ENCODE measurements at regions not wholly inside any gene's neighbourhood (a gene's known extent, or its start where the extent isn't known, plus 50 kb on each side); places are given as distances from the start of the nearest gene placed in this dataset.

DNA sequence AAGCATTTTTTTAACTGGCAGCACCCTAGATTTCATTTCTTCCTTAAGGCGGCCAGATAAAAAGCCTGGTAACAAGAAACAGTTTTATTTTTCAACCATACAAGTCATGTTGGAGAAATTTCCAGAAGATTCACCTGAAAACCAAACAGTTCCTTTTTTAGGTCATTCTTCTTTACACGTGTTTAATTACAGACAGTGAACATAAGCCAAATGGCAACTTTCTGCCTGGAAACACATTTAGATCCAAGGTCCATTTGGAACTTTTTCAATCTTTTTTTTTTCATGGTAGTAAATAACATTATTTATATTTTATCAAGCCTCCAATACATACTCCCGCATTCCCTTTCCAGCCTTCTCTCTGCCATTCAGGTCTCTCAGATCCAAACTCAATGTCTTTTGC lies 886.1 kb upstream of the MIR17HG start:
- Histone ChIP-seq H3K4me3 (no peak overlapping the region), H3K27ac (no peak overlapping the region), H3K9me3 (no peaks in the 10 kb centered on the region), H3K36me3 (no peaks in the 10 kb centered on the region), H3K4me1 (no peaks in the 10 kb centered on the region), H3K27me3 (no peaks in the 10 kb centered on the region)
- TF ChIP-seq POLR2A (IDR thresholded peaks at IDR 0.05), result no peak
- TF ChIP-seq, protein P1, sequence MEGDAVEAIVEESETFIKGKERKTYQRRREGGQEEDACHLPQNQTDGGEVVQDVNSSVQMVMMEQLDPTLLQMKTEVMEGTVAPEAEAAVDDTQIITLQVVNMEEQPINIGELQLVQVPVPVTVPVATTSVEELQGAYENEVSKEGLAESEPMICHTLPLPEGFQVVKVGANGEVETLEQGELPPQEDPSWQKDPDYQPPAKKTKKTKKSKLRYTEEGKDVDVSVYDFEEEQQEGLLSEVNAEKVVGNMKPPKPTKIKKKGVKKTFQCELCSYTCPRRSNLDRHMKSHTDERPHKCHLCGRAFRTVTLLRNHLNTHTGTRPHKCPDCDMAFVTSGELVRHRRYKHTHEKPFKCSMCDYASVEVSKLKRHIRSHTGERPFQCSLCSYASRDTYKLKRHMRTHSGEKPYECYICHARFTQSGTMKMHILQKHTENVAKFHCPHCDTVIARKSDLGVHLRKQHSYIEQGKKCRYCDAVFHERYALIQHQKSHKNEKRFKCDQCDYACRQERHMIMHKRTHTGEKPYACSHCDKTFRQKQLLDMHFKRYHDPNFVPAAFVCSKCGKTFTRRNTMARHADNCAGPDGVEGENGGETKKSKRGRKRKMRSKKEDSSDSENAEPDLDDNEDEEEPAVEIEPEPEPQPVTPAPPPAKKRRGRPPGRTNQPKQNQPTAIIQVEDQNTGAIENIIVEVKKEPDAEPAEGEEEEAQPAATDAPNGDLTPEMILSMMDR (IDR thresholded peaks at IDR 0.05), result no peak
- WGBS, 2 donors, result 60 to 68% methylated on average over 3 of the region's 3 CpGs
- intact Hi-C loops (cut with DNase I), result no loop called here
- DNase-seq, result no peak

DNA sequence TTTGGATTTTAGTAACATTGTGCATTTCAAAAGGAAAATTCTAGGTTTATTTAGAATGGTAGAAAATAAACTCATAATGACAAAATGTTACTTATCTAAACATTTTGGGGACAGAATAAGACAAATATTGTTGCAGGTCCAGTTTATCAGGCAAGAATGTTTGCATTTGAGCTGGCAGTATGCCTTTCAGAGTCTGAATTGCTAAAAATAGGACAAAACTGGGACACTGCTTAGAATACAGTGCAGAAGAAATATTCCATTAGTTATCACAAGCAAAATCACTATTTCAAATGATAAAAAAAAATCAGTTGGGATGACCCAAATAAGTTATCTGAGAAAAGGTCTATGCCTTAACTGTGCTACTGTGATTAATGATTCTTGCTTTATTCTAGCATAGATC lies 870.3 kb upstream of the MIR17HG start:
- TF ChIP-seq, protein P1 (IDR thresholded peaks at IDR 0.05), result no peak
- no peak for TF ChIP-seq POLR2A (IDR thresholded peaks at IDR 0.05)

GRCh38 chr13:90483906-90484305 lies 863.6 kb upstream of the MIR17HG start:
- Histone ChIP-seq H3K27ac (no peak overlapping the region), H3K9me3 (peaks cover 0 to 5% (median 0%) of the 10 kb centered on the region in 3 donors), H3K36me3 (no peaks in the 10 kb centered on the region), H3K4me1 (no peaks in the 10 kb centered on the region), H3K4me3 (no peak overlapping the region), H3K27me3 (no peaks in the 10 kb centered on the region)
- no peak for TF ChIP-seq POLR2A (IDR thresholded peaks at IDR 0.05)
- TF ChIP-seq, protein P1 (IDR thresholded peaks at IDR 0.05), result no peak
- WGBS, 2 donors, result 60 to 78% methylated on average over 1 of the region's 1 CpG
- no peak for DNase-seq
- intact Hi-C loops (cut with DNase I), result no loop called here

More for the DNA sequence above, 870.3 kb upstream of the MIR17HG start:
- DNase-seq, result no peak
- Histone ChIP-seq H3K4me1 (no peaks in the 10 kb centered on the region), H3K36me3 (no peaks in the 10 kb centered on the region), H3K27me3 (no peaks in the 10 kb centered on the region), H3K27ac (no peak overlapping the region), H3K9me3 (peaks cover 0 to 7% (median 0%) of the 10 kb centered on the region in 3 donors), H3K4me3 (no peak overlapping the region)
- intact Hi-C loops (cut with DNase I), result no loop called here

GRCh38 chr13:90485436-90485835 lies 862.1 kb upstream of the MIR17HG start:
- intact Hi-C loops (cut with DNase I), result no loop called here
- no peaks in the 10 kb centered on the region for H3K36me3 ChIP-seq
- H3K4me1 ChIP-seq, result no peaks in the 10 kb centered on the region
- no peak overlapping the region for H3K27ac ChIP-seq
- DNase-seq, result no peak
- H3K4me3 ChIP-seq, result no peak overlapping the region
- TF ChIP-seq, protein P1 (IDR thresholded peaks at IDR 0.05), result no peak
- TF ChIP-seq POLR2A (IDR thresholded peaks at IDR 0.05), result no peak
- no peaks in the 10 kb centered on the region for H3K27me3 ChIP-seq
- H3K9me3 ChIP-seq, result peaks cover 0 to 5% (median 0%) of the 10 kb centered on the region in 3 donors

DNA sequence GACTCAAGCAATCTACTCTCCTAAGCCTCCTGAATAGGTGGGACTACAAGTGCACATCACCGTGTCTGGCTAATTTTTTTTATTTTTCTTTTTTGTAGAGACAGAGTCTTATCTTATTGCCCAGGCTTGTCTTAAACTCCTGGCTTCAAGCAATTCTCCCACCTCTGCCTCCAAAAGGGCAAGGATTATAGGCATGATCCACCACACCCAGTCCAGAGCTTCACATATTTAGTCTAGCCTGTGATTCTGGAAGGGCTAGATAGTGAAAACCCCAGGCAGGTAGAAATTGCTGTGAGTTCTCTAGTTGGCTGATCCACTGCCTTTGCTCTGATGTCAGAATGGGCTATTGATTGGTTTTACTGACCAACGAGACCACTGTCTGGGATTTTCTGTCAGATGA lies 854.6 kb upstream of the MIR17HG start:
- Histone ChIP-seq H3K9me3 (peaks cover 0 to 21% (median 0%) of the 10 kb centered on the region in 3 donors), H3K4me3 (no peak overlapping the region), H3K36me3 (no peaks in the 10 kb centered on the region), H3K27ac (no peak overlapping the region), H3K27me3 (no peaks in the 10 kb centered on the region), H3K4me1 (no peaks in the 10 kb centered on the region)
- TF ChIP-seq, protein P1 (IDR thresholded peaks at IDR 0.05), result no peak
- TF ChIP-seq POLR2A (IDR thresholded peaks at IDR 0.05), result no peak
- no peak for DNase-seq
- WGBS, 2 donors, result 69 to 90% methylated on average over 1 to 2 of the region's 2 CpGs
- intact Hi-C loops (cut with DNase I), result no loop called here

Data from esophagus squamous epithelium (tissue), 5 donors.